NCI-H128 (cell line): ENCODE measurements at regions not wholly inside any gene's neighbourhood (a gene's known extent, or its start where the extent isn't known, plus 50 kb on each side); places are given as distances from the start of the nearest gene placed in this dataset.
"Not testable (repeated sequence)": the region's sequence is repeated elsewhere in the genome, so short reads cannot be mapped to it uniquely, and the experiment has no call there.

Source experiments
- DNase-seq: peaks from one replicate; lab custom pipeline; 2025; ENCODE audit not compliant: unreplicated experiment; lab: John Stamatoyannopoulos, UW

GRCh38 chrX:108892501-108892900 is 156.1 kb upstream of the IRS4 start:
- DNase-seq = no peak

GRCh38 chrX:108875548-108875947 is 139.2 kb upstream of the IRS4 start:
- no peak for DNase-seq

GRCh38 chrX:108843039-108843438 is 106.7 kb upstream of the IRS4 start:
- not testable (repeated sequence) for DNase-seq

GRCh38 chrX:108833993-108834392 is 97.6 kb upstream of the IRS4 start:
- DNase-seq = peak; percentile 0

GRCh38 chrX:108811891-108812290 is 75.5 kb upstream of the IRS4 start:
- no peak for DNase-seq

GRCh38 chrX:108795240-108795639 is 58.9 kb upstream of the IRS4 start:
- no peak for DNase-seq
